Keratinocyte (primary cell): ENCODE measurements at regions not wholly inside any gene's neighbourhood (a gene's known extent, or its start where the extent isn't known, plus 50 kb on each side); places are given as distances from the start of the nearest gene placed in this dataset.

Experiments
- DNase-seq: peaks from one replicate; pipeline ENCODE4 v3.0.0-alpha.2; 2011; ENCODE audit warnings: low read depth, missing footprints, low spot score
- FAIRE-seq: peaks from 2 replicates; lab custom pipeline; 2011; peaks lifted over from hg19 to GRCh38; lab: Jason Lieb, UNC
- H2AFZ ChIP-seq: 2 replicates; pipeline ENCODE4 v1.6.0; 2012; ENCODE audit warnings: low read length, control low read depth, inconsistent platforms; ENCODE audit not compliant: control insufficient read depth
- H3K27ac ChIP-seq: 2 replicates; pipeline ENCODE4 v1.5.1; 2011; ENCODE audit warnings: low read length; ENCODE audit not compliant: control insufficient read depth, insufficient read depth
- H3K27me3 ChIP-seq: 3 replicates; pipeline ENCODE4 v1.6.0; 2011; ENCODE audit warnings: low read length; ENCODE audit not compliant: control insufficient read depth, insufficient read depth; ENCODE audit errors: extremely low read depth
- H3K36me3 ChIP-seq, 2 experiments: 2 replicates in 1 of 2; 3 replicates in 1 of 2; pipeline ENCODE4 v1.5.1; 2011; ENCODE audit warnings: low read length in 2 of 2, mild to moderate bottlenecking in 1 of 2; ENCODE audit not compliant: control insufficient read depth in 2 of 2, insufficient read depth in 2 of 2; ENCODE audit errors: extremely low read depth in 1 of 2
- H3K4me1 ChIP-seq: 3 replicates; pipeline ENCODE4 v1.5.1; 2011; ENCODE audit warnings: low read length; ENCODE audit not compliant: control insufficient read depth, insufficient read depth; ENCODE audit errors: extremely low read depth
- H3K4me2 ChIP-seq: 3 replicates; pipeline ENCODE4 v1.6.0; 2011; ENCODE audit warnings: low read depth, low read length; ENCODE audit not compliant: control insufficient read depth, insufficient read depth; ENCODE audit errors: extremely low read depth
- H3K4me3 ChIP-seq, 3 experiments: fragments of 200-600 bp in 1 of 3; sonication (generic) in 1 of 3; 2 replicates in 2 of 3; 3 replicates in 1 of 3; pipeline ENCODE4 v1.5.1; 2011 to 2016; ENCODE audit warnings: low read length in 3 of 3, mild to moderate bottlenecking in 3 of 3, control low read depth in 2 of 3, inconsistent platforms in 1 of 3, low read depth in 1 of 3, mixed read lengths in 1 of 3, mixed run types in 1 of 3, moderate library complexity in 1 of 3; ENCODE audit not compliant: control insufficient read depth in 2 of 3, insufficient read depth in 2 of 3; ENCODE audit errors: extremely low read depth in 1 of 3
- H3K79me2 ChIP-seq: 2 replicates; pipeline ENCODE4 v1.6.0; 2012; ENCODE audit warnings: low read length; ENCODE audit not compliant: control insufficient read depth, insufficient read depth
- H3K9ac ChIP-seq: 3 replicates; pipeline ENCODE4 v1.6.0; 2011; ENCODE audit warnings: low read length; ENCODE audit not compliant: control insufficient read depth, insufficient read depth; ENCODE audit errors: extremely low read depth
- H3K9me1 ChIP-seq: 3 replicates; pipeline ENCODE4 v1.6.0; 2011; ENCODE audit warnings: low read length; ENCODE audit not compliant: control insufficient read depth, insufficient read depth; ENCODE audit errors: extremely low read depth
- H3K9me3 ChIP-seq: 2 replicates; pipeline ENCODE4 v1.5.1; 2012; ENCODE audit warnings: low read depth, low read length; ENCODE audit not compliant: control insufficient read depth
- H4K20me1 ChIP-seq: 3 replicates; pipeline ENCODE4 v1.6.0; 2011; ENCODE audit warnings: low read length; ENCODE audit not compliant: control insufficient read depth, insufficient read depth; ENCODE audit errors: extremely low read depth
- CTCF ChIP-seq, 3 experiments: IDR thresholded peaks in 1 of 3; conservative IDR thresholded peaks in 1 of 3; optimal IDR thresholded peaks in 1 of 3; 2 replicates in 2 of 3; 3 replicates in 1 of 3; pipeline versions ENCODE3 to v1.5.1; 2011; ENCODE audit warnings: low read length in 3 of 3, mild to moderate bottlenecking in 3 of 3, moderate library complexity in 2 of 3, control low read depth in 1 of 3, inconsistent platforms in 1 of 3; ENCODE audit not compliant: insufficient read depth in 2 of 3; ENCODE audit errors: extremely low read depth in 1 of 3
- EZH2 ChIP-seq: IDR thresholded peaks from one replicate; pipeline ENCODE4 v1.6.1; 2012; ENCODE audit warnings: inconsistent platforms, mild to moderate bottlenecking, low read length, moderate library complexity
- dilution Hi-C: fragments of 300-500 bp; cut with MboI; formaldehyde crosslinking; loops from one replicate; pipeline ENCODE4 v1.7.0; 2020; ENCODE audit warnings: low sequenced_read_pairs; ENCODE audit not compliant: extremely low pct_ligation_motif_present

GRCh38 chr5:89097103-89097502 lies 214.1 kb upstream of the MEF2C start:
- DNase-seq: no peak
- no peak overlapping the region for H3K27ac ChIP-seq
- H3K9me3 ChIP-seq: no peaks in the 10 kb centered on the region
- H3K4me3 ChIP-seq: no peak overlapping the region
- FAIRE-seq: no peak
- no peaks in the 10 kb centered on the region for H3K79me2 ChIP-seq
- H4K20me1 ChIP-seq: no peaks in the 10 kb centered on the region
- no peak overlapping the region for H2AFZ ChIP-seq
- H3K36me3 ChIP-seq: no peaks in the 10 kb centered on the region
- no peak for TF ChIP-seq CTCF (optimal IDR thresholded peaks at IDR 0.05 in 1 of 3, IDR thresholded peaks at IDR 0.05 in 1 of 3, conservative IDR thresholded peaks at IDR 0.05 in 1 of 3; ENCODE audit: extremely low read depth in 1 of 3, insufficient read depth in 2 of 3, low read length in 3 of 3)
- TF ChIP-seq EZH2: no peak
- dilution Hi-C loops: no loop called here
- H3K9ac ChIP-seq: no peak overlapping the region
- H3K9me1 ChIP-seq: no peaks in the 10 kb centered on the region
- H3K4me1 ChIP-seq: no peaks in the 10 kb centered on the region
- no peak overlapping the region for H3K4me2 ChIP-seq
- no peaks in the 10 kb centered on the region for H3K27me3 ChIP-seq

- Histone ChIP-seq H3K79me2 (no peaks in the 10 kb centered on the region), H3K4me1 (no peaks in the 10 kb centered on the region), H4K20me1 (no peaks in the 10 kb centered on the region), H3K9me1 (no peaks in the 10 kb centered on the region), H3K9me3 (no peaks in the 10 kb centered on the region), H3K27ac (no peak overlapping the region), H3K27me3 (no peaks in the 10 kb centered on the region), H3K9ac (no peak overlapping the region), H3K36me3 (no peaks in the 10 kb centered on the region), H3K4me2 (no peak overlapping the region), H3K4me3 (no peak overlapping the region), H2AFZ (no peak overlapping the region)
- TF ChIP-seq CTCF (optimal IDR thresholded peaks at IDR 0.05 in 1 of 3, IDR thresholded peaks at IDR 0.05 in 1 of 3, conservative IDR thresholded peaks at IDR 0.05 in 1 of 3; ENCODE audit: extremely low read depth in 1 of 3, insufficient read depth in 2 of 3, low read length in 3 of 3) (no peak), EZH2 (no peak)
- DNase-seq: no peak
- no peak for FAIRE-seq
- dilution Hi-C loops: no loop called here
These were observed 212.4 kb upstream of the MEF2C start for GRCh38 chr5:89095341-89095740.
